NB4 (cell line): ENCODE measurements at regions not wholly inside any gene's neighbourhood (a gene's known extent, or its start where the extent isn't known, plus 50 kb on each side); places are given as distances from the start of the nearest gene placed in this dataset.
A peak's percentile ranks its signal among the peaks of the same experiment; 100 is the strongest.

ENCODE experiments used
- DNase-seq: peaks from one replicate; pipeline ENCODE4 v3.0.0; 2010; ENCODE audit warnings: low read depth
- H3K4me3 ChIP-seq: one replicate; pipeline ENCODE4 v1.5.1; 2011; ENCODE audit warnings: mild to moderate bottlenecking, low read depth, low read length, moderate library complexity
- CTCF ChIP-seq: IDR thresholded peaks from one replicate; pipeline ENCODE4 v1.5.1; 2012; ENCODE audit warnings: low read depth, low read length
- MAX ChIP-seq: IDR thresholded peaks from 2 replicates; pipeline ENCODE4 v1.6.1; 2011; ENCODE audit warnings: low read depth, low read length
- MYC ChIP-seq: IDR thresholded peaks from 2 replicates; pipeline ENCODE4 v1.6.1; 2011; ENCODE audit warnings: low read depth, low read length
- POLR2A ChIP-seq: IDR thresholded peaks from 2 replicates; pipeline ENCODE4 v1.6.1; 2011; ENCODE audit warnings: mild to moderate bottlenecking; ENCODE audit not compliant: insufficient read length; ENCODE audit errors: extremely low read depth

- no peak for DNase-seq
- H3K4me3 ChIP-seq = no peak overlapping the region
- no peak for TF ChIP-seq CTCF
- TF ChIP-seq POLR2A = no peak
Observed at GRCh38 chrX:128310912-128311311, 258.7 kb upstream of the ACTRT1 start.

GRCh38 chrX:128309311-128309710 is 257.1 kb upstream of the ACTRT1 start:
- no peak for TF ChIP-seq CTCF
- TF ChIP-seq MAX = no peak
- no peak for TF ChIP-seq POLR2A
- no peak for TF ChIP-seq MYC
- no peak for DNase-seq
- no peak overlapping the region for H3K4me3 ChIP-seq

- TF ChIP-seq POLR2A (no peak), MYC (no peak), CTCF (no peak), MAX (no peak)
- no peak overlapping the region for H3K4me3 ChIP-seq
- no peak for DNase-seq
Observed at GRCh38 chrX:128294198-128294597, 242.0 kb upstream of the ACTRT1 start.

GRCh38 chrX:128287693-128288092 is 235.5 kb upstream of the ACTRT1 start:
- TF ChIP-seq MAX (no peak), POLR2A (no peak), CTCF (no peak), MYC (no peak)
- peak; percentile 5 for DNase-seq
- H3K4me3 ChIP-seq = no peak overlapping the region

- TF ChIP-seq MYC (no peak), CTCF (no peak), POLR2A (no peak), MAX (no peak)
- no peak overlapping the region for H3K4me3 ChIP-seq
- no peak for DNase-seq
Observed at GRCh38 chrX:128250621-128251020, 198.4 kb upstream of the ACTRT1 start.

- TF ChIP-seq POLR2A (no peak), MAX (no peak), CTCF (no peak), MYC (no peak)
- H3K4me3 ChIP-seq = no peak overlapping the region
- no peak for DNase-seq
Observed at GRCh38 chrX:128216364-128216763, 164.2 kb upstream of the ACTRT1 start.
